ENCODE measurements at regions not wholly inside any gene's neighbourhood (a gene's known extent, or its start where the extent isn't known, plus 50 kb on each side); places are given as distances from the start of the nearest gene placed in this dataset.
"Not testable (repeated sequence)": the region's sequence is repeated elsewhere in the genome, so short reads cannot be mapped to it uniquely, and the experiment has no call there.

DNA sequence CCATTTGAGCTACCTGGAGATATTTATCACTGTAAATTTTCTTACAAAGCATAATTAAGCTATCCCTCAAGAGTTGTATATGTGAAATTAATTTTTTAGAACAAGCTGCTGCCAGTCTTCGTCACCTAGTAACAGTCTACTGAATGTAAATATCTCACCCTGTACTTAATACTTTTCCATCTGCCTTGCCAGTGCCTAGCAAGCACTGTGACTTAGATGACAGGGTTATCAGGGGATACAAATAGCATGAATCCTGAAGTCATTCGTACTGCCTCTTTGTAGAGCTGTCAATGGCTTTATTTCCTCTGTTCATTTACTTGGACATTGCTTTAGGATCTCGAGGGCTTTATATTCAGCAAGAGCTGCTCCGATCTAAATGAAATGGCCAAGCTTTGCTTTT, 763.6 kb downstream of the ADCYAP1 start:
- Histone ChIP-seq H3K36me3 (no peaks in the 10 kb centered on the region), H3K9me3 (no peaks in the 10 kb centered on the region), H3K27ac (no peak overlapping the region), H3K4me3 (no peak overlapping the region), H3K4me1 (no peaks in the 10 kb centered on the region), H3K27me3 (ENCODE audit: low read depth) (no peaks in the 10 kb centered on the region)
- intact Hi-C loops (cut with DNase I): loop anchor here (10.0 kb wide), 1 partner anchor 83 kb away; no protein-coding TSS in a partner anchor
- DNase-seq: no peak
- no peak for ATAC-seq
- TF ChIP-seq, protein P1, sequence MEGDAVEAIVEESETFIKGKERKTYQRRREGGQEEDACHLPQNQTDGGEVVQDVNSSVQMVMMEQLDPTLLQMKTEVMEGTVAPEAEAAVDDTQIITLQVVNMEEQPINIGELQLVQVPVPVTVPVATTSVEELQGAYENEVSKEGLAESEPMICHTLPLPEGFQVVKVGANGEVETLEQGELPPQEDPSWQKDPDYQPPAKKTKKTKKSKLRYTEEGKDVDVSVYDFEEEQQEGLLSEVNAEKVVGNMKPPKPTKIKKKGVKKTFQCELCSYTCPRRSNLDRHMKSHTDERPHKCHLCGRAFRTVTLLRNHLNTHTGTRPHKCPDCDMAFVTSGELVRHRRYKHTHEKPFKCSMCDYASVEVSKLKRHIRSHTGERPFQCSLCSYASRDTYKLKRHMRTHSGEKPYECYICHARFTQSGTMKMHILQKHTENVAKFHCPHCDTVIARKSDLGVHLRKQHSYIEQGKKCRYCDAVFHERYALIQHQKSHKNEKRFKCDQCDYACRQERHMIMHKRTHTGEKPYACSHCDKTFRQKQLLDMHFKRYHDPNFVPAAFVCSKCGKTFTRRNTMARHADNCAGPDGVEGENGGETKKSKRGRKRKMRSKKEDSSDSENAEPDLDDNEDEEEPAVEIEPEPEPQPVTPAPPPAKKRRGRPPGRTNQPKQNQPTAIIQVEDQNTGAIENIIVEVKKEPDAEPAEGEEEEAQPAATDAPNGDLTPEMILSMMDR (IDR thresholded peaks at IDR 0.05): no peak

DNA sequence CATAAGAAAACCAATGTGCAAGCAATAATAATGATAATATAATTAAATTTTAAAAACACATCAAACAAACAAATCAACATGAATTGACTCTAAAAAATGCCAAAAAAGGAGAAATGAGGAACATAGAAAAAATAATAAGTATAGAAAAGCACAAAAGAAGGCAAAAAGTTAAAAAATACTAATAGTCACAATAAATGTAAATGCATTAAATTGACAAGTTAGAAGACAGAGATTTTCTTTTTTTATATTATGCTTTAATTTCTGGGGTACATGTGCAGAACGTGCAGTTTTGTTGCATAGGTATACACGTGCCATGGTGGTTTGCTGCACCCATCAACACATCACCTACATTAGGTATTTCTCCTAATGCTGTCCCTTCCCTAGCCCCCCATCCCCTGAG, 767.0 kb downstream of the ADCYAP1 start:
- intact Hi-C loops (cut with DNase I); H3K27ac ChIP-seq; DNase-seq: not testable (repeated sequence)

DNA sequence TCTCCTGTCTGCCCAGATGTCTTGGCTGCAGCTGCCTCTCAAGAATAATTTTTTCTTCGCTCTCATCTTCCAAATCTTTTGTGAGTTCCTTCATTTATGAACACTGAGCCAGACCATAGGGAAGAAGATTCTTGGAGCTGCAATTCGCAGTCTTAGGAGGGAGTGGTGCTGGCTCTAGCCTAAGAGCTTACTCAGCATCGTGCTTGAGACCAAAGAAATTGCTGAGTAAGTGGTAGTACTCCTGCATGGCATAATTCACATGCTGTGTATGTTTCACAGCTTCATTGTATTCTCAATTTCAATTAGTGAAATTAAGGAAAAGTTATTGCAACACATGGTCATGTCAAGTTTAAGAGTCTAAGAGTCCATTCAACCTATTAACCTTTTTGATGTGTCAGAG, 771.7 kb downstream of the ADCYAP1 start:
- ATAC-seq: no peak
- Histone ChIP-seq H3K4me1 (no peaks in the 10 kb centered on the region), H3K27me3 (ENCODE audit: low read depth) (no peaks in the 10 kb centered on the region), H3K9me3 (no peaks in the 10 kb centered on the region), H3K36me3 (no peaks in the 10 kb centered on the region), H3K27ac (no peak overlapping the region), H3K4me3 (no peak overlapping the region)
- TF ChIP-seq, protein P1 (IDR thresholded peaks at IDR 0.05): no peak
- intact Hi-C loops (cut with DNase I): no loop called here
- no peak for DNase-seq

More for the DNA sequence above, 767.0 kb downstream of the ADCYAP1 start:
- not testable (repeated sequence) for H3K4me3 ChIP-seq; H3K9me3 ChIP-seq; H3K4me1 ChIP-seq; H3K27me3 ChIP-seq (ENCODE audit: low read depth); ATAC-seq; H3K36me3 ChIP-seq

DNA sequence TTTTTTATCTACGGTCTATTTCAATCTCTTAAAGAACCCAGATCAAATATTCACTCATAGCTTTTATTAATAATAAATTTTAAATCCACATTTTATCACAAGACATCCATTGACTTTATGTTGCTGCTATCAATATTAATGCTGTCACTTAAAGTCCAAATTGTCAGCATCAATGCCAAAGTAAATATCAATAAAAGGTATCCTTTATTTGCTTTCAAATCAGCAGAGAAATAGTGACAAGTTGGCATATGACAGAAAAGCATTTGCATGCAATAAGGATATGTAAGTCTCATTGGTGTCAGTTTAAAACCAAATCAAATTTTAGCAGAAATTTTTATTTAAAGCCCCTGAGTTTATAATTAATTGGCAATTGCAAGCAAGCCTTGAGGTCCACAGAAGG, 775.4 kb downstream of the ADCYAP1 start:
- no peak for DNase-seq
- Histone ChIP-seq H3K4me1 (no peaks in the 10 kb centered on the region), H3K4me3 (no peak overlapping the region), H3K9me3 (no peaks in the 10 kb centered on the region), H3K27ac (no peak overlapping the region), H3K27me3 (ENCODE audit: low read depth) (no peaks in the 10 kb centered on the region), H3K36me3 (no peaks in the 10 kb centered on the region)
- TF ChIP-seq, protein P1 (IDR thresholded peaks at IDR 0.05): no peak
- intact Hi-C loops (cut with DNase I): no loop called here
- no peak for ATAC-seq

DNA sequence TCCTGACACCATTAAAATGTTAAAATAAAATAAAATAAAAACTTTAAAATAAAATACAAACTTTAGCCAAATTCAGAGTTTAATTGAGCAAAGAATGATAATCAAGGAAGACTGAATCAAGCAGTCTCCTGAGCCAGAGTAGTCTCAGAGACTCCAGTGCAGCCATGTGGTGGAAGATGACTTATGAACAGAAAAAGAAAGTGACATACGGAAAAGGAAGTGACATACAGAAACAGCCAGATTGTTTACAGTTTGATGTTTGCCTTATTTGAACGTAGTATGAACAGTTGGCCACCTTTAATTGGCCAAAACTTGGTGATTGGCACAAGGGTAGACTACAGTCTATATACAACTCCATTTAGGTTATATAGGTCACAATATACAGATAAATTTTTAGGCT, 787.2 kb downstream of the ADCYAP1 start:
- no peaks in the 10 kb centered on the region for H3K4me1 ChIP-seq
- intact Hi-C loops (cut with DNase I): no loop called here
- no peaks in the 10 kb centered on the region for H3K9me3 ChIP-seq
- no peak for DNase-seq
- H3K4me3 ChIP-seq: no peak overlapping the region
- ATAC-seq: no peak
- no peak overlapping the region for H3K27ac ChIP-seq
- no peaks in the 10 kb centered on the region for H3K36me3 ChIP-seq
- TF ChIP-seq, protein P1 (IDR thresholded peaks at IDR 0.05): no peak
- no peaks in the 10 kb centered on the region for H3K27me3 ChIP-seq (ENCODE audit: low read depth)

DNA sequence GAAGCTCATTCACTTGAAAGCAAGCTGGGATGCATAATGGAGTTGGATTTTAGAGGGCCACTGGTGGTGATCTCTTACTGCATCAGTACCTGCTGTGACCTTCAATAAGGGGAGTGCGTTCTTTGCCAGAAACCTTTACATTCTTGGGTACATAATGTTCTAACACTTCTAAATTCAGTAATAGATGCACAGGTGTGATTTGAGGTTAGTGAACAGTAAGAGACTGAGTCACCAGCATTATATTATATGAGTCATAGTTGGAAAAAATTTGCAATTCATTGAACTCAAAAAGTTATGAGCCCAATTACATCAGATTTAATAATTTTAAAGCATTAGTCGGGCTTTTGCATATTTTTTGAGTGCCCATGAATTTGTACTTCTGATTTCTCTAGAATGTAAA, 803.3 kb downstream of the ADCYAP1 start:
- intact Hi-C loops (cut with DNase I): no loop called here
- H3K4me1 ChIP-seq: no peaks in the 10 kb centered on the region
- no peak overlapping the region for H3K4me3 ChIP-seq
- ATAC-seq (no peak), DNase-seq (no peak)
- no peaks in the 10 kb centered on the region for H3K36me3 ChIP-seq
- TF ChIP-seq, protein P1 (IDR thresholded peaks at IDR 0.05): no peak
- H3K9me3 ChIP-seq: no peaks in the 10 kb centered on the region
- no peak overlapping the region for H3K27ac ChIP-seq
- no peaks in the 10 kb centered on the region for H3K27me3 ChIP-seq (ENCODE audit: low read depth)
